NCI-H510A (cell line): ENCODE measurements at regions not wholly inside any gene's neighbourhood (a gene's known extent, or its start where the extent isn't known, plus 50 kb on each side); places are given as distances from the start of the nearest gene placed in this dataset.

Experiments
- DNase-seq: peaks from one replicate; lab custom pipeline; 2025; lab: John Stamatoyannopoulos, UW

DNA sequence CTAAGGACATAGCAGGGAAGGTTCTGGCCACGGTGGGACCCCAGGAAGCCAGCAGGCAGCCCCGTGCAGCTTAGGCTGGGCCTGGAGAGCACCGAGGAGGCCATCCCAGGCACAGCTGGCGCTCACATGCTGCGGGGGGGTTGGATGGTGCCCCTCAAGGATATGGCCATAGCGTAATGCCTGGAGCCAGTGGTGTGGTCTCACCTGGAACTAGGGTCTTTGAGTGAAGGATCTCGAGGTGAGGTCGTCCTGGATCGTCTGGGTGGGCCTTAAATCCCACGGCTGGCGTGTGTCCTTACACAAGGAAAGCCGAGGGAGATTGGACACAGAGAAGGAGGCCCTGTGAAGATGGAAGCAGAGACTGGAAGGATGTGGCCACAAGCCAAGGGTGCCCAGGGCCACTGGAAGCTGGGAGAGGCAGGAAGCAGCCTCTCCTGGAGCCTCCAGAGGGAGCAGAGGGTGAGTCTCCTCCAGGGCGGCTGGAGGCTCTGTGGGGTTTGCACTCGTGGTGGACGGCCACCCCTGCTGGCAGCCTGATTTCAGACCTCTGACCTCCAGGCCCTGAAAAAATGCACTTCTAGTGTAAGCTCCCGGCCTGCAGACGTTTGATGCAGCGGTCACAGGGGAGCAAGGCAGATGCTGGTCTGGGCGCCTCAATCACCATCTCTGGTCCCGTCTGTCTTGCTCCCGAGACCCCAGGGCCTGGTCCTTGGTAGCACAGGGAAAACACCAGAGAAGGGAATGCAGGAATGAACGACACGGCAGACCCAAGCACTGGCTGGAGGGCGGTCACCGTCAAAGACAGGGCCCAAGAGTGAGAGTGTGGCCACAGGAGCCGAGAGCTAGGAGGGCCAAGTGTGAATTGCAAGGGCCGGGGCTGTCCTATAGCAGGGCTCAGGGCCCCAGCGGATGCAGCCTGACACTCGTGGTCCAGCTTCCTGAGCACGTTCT is 218.6 kb downstream of the KIF26A start:
- DNase-seq, result no peak

DNA sequence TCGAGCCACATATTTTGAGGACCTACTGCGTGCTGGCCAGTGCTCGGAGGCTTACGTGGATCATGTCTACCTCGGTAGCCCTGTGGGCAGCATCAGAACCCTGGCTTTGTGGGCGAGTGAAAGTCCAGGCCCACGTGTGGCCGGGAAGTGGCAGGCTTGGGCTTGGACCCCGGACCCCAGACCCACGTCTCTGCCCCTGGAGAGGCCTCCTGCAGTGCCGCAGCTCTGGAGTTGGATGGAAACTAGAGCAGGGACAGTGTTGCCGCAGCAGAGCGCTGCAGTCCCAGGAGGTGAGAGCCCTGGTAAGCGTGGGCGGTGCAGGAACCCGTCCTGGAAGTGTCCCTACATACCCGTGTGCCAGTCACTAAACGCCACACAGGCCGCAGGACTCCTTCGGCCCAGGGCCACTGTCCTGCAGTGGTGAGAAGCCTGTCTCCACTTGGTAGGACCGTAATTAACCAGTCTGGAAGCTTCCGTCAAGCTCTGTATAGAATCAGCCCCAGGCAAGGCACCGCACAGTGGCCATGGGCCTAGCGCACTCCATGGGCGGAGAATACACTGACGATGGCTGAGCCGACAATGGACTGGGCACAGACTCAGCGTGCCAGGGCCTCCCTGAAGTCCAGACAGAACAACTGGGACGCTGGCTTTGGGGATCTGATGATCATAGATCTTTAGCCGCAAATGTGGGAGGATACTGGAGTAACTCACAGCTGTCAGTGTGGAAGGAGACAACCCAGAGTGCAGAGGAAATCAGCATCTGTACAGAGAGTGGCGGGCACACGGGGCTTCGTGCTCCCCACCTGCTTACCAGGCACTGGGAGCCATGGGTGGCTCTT is 219.5 kb downstream of the KIF26A start:
- no peak for DNase-seq

DNA sequence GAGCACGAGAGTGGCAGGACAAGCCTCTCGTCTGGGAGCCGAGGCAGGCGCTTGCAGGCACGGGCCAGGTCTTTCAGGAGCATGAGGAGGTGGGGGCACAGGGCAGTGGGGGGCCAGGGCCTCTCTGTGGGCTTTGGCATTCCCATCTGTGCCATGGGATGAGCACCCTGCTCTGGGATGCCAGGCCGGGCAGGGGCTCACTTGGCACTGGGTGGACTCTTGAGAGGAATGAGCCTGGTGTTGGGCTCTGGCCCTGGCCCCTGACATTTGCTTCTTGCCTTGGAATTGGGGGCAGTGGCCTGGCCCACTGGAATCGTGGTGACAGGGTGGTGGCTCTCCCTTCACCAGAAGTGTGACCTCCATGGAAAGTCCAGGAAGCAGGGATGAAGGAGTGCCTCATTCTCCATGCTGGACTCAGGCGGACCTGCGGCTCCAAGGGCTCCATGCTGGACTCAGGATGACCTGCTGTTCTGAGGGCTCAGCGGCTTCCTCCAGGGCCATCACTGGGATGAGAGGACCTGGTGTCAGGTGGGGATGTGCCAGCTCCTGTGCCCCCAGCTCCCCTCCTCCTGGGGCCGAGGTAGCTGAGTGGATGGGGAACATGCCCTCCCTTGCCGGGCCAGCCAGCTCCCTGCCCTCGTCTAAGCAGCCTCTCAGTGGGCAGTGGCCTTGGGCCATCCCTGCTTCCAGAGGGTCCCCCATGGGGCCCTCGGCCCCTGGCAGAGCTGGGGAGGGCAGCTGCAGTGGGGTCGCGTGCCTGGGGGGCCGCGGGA is 220.3 kb downstream of the KIF26A start:
- DNase-seq, result no peak

DNA sequence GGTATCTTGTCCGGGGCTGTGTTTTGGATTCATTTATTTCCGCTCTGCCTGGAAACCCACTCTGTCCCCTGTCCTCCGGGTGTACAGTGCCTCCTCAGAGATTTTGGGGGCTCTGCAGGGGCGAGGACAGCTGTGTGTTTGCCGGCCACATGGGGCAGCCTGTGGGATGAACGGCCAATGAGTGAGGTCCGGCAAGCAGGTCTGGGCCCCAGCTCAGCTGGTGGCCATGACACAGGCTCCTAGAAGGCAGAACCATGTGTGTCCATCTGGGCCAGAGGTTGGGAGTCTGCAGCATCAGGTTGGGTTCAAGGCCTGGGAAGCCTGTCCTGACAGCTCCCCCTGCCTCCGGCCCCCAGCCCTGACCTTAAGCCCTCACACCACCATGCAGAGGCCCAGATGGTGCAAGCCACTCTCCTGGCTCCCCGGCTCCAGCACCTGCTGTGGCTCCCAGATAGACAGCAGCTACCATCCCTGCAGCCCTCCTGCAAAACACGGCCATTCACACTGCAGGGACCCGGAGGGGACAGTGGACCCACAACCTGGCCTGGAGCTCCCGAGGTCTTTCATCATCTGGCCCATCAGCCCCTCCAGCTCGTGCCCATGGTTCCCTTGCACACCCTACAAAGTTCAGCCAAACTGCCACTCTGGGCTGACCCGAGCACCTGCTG is 220.1 kb upstream of the C14orf180 start:
- DNase-seq, result no peak

DNA sequence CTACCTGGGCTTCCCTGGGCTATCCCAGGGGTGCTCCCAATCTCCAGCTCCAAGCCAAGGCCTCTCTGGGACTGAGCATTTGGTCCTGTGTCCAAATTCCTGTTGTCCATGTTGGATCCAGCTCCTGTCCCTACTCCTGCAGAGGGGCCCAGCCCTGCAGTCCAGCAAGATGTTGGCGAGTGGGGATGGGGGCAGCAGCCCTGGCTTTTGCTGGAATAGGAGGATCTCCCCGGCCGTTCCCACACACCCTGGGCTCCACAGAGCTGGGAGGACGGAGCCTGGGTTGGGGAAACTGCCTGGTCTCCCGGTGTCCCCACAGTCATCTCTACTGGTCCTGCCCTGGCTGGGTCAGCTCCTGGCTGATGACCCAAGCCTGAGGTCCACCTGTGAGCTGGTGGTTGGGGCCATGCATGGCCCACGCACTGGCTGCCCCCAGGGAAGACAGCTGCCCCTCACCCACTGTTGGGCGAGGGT is 219.6 kb upstream of the C14orf180 start:
- DNase-seq, result no peak

DNA sequence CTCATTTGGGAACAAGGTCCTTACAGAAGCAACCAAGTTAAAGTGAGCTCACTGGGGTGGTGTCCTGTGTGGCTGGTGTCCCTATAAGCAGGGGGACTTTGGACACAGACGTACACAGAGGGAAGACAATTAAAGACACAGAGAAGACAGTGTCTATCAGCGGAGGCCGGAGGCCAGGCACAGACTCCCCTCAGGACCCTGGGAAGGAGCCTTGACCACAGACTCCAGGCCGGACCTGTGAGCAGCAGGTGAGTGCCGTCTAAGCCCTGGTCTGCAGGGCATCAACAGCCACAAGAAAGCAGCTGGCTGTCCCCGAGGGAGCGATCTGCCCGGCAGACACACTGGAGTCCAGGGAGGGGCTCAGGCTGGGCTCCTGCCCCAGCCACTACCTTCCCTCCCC is 219.1 kb upstream of the C14orf180 start:
- no peak for DNase-seq

DNA sequence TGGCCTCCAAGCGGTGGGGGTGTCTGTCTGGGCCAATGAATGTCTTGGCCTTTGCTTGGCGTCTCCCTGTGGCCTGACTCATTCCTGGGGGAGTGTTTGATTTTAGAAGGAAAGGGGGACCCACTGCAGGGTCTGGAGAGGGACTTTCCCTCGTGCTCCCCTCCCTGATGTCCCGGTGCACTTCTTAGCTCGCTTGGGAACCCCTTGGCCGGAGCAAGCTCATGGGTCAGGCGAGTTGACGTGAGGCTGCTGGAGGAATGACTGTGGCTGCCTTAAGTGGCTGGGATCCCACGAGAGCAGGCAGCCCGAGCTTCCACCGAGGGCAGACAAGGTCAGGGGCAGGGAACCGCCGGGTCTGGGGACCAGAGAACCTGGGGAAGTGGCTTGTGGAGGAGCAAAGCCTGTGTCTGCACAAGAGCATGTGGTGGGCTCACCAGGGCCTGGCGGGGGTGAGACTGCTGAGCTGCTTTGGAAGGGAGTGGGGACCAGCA is 218.4 kb upstream of the C14orf180 start:
- no peak for DNase-seq

DNA sequence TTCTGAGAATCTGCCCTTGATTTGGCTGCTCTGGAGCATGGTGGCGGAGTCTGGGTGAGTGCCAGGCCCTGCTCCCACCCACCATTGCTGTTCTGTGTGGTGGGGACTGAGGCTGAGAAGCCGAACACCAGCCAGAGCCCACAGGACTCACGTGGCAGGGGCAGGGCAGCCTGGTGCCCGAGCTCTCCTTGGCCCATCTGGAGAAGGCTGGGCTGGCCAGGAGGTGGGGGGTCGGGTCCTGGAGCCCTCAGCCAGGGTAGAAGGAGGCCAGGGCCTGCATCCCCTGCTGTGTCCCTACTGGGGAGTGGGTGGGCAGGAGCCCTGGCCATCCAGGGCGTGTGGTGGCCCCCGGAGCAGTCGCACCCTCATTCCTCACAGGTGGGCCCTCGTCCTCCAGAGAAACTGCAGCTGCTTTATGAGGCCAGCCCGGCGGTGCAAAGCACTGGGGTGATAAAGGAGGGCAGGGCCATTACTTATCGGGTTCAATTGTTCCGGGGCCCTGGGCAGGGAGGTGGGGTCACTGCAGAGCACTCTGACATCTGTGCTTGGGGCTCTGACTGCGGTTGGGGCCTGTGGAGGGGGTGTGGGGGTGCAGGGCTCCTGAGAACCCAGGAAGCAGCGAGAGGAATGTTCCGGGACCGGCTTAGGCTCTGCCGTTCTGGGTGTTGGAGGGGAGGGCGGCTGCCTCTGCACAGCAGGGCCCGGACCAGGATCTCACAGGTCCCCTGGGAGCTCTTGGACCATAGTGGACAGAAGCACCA is 217.5 kb upstream of the C14orf180 start:
- DNase-seq, result no peak

DNA sequence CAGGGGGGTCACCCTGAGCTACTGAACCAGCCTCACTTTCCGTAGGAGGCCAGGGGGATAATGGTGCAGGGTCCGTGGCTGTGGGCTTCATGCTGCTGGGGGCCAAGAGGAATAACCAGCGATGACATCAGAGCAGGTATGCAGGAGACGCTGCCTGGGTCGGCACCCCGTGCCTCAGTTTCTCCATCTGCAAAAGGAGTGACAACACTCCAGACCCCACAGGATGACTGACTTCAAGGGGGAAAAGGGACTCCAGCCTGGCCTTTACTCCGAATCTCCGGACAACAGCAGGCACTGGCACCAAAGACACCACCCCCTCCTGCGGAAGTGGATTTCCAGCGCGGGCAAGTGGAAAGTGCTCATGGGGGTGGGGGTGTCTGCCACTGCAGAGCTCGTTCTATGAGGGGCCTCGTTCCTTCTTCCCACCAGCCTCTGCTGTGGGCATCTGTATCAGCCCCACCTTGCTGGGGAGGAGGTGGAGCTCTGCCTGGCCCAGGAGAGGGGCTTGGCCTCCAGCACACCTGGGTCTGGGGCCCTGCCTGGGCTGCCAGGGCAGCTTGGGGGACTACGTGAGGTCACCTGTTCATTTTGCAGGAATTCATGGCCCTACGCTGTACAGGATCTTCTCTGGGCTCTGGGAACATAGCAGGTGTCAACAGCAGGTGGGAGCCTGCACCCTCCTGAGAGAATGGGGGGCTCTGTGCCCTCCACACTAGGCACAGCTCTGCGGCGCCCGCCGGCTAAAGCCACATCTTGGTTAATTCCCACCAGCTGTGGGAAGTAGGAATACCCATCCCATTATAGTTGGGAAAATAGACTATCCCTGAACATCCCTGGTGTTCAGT is 216.6 kb upstream of the C14orf180 start:
- DNase-seq, result no peak

DNA sequence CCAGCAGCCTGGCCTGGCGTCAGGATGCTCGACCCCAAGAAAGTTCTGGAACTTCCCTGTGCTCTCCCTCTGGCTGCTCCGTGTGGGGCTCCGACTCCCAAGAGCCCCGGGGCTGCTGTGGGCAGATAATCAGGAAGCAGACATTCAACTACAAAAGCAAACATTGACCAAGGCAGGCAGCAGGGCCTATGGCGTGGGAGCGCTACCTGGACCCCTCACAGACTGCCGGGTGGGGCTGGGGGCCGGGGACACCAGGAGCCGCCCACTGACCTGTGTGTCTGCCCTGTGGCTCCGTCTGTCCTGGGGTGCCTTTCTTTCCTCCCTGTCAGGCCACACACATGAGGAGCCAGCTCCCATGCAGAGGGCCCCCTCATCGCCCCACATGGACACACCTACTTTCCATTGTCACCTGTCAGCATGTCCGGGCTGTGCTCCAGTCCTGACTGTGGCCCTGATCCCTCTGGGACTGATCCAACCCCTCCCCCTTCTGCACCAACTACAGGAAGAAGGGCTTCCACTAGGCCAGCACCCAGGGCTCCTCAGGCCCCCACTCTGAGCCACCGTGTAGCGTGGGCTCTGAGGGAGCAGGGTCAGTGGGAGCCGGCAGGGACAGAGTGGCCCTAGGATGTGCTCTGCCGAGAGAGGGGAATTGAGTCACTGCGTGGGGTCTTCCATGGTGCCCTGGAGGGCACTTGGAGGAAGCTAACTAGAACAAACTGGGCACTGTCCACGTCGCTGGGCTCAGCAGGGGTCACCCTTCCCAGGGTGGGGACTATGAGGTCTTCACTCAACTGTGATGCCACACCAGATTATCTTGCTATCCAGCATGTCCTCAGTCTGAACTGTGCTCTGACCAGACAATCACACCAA is 215.4 kb upstream of the C14orf180 start:
- no peak for DNase-seq

DNA sequence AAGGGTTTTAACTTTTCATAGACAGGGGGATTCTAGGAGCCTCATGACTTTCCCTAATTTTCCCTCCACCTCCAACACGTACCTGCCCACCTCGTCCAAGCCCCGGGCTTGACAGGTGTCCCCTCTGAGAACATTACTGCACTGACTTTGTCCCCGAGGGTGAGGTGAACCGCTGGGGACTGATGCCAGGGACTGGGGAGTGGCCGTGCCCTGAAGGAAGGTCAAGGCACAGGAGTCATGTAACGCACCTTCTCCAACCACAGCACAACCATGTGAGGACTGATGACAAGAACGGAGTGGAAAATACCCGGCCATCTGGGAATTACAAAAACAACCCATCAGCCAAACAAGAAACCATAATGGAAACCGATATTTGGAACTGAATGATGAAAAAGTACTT is 214.7 kb upstream of the C14orf180 start:
- DNase-seq, result no peak

DNA sequence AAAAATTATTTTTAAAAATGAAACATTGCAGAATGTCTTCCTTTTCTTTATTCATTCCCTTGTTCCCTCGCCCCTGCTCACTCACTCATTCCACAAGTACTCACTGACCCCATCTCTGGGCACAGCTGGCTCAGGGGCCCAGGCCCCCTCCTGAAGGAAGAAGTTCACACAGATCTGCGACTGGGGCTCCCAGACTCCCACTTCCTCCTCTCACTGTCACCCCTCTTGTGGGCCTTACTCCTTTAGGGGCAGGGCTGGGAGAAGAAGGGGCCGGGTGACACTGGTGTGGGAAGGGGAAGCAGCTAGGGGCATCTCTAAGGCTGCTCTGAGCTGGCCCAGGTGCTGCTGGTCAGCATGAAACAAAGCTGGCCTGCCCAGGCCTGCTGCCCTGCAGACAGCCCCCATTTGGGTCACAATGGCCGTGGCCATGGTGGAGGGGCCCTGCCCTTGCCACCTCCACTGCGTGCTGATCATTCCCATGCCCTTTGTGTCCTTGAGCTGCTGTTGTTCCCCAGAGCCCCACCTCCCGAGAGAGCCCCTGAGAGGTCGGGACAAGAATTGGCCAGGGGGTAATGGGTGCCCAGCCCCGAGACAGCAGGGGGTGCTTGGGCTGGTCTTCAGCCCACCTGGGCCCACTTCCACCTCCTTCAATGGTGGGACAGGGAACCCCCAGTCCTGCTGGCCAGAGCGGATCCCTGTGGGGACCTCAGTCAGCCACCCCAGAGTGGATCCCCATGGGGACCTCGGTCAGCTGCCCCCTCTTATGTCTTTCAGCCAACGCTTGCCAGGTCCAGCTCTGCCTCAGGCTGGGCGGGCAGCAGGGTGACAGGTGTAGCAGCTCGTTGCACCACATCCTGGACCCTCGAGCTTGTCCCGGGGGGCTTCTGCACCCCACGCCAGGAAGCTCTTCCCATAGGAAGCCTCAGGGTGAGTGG is 212.4 kb upstream of the C14orf180 start:
- DNase-seq, result no peak

DNA sequence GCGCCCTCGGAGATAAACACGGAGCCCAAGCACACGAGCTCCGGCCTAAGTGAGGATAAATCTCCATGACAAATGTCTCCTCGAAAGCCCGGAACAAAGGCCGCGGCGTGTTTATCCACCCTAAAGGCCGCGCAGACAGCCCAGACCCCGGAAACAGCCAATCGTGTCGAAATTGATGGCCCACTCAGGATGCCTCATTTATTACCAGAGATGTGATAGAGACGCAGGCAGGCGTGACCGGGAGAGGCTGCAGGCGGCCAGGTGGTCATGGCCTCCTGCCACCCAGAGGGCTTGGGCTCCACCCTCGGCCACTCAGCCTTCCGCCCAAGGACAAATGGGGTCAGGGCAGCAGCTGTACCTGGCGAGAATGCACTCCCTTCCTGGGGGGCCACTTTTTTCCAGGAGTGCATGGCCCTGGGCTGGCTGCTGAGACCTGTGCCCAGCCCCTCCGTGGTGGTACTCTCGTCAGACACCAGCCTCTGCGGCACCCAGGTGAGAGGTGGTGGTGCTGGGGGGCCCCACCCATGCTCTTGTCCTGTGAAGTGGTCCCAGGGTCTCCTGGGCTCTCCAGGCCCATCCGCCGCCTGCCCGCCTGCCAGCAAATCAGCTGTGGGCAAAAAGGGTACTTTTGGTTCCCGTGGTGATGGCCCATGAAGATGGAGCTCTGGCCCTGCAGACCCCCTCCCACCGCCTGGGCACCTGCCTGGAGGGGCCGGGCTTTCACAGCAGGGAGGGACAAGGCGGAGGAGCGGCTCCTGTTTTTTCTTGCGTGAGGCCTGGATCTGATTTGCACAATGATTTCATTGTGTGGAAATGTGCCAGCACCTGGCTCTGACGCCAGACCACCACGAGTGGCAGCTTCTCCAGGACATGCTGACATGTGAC is 211.5 kb upstream of the C14orf180 start:
- DNase-seq, result no peak

DNA sequence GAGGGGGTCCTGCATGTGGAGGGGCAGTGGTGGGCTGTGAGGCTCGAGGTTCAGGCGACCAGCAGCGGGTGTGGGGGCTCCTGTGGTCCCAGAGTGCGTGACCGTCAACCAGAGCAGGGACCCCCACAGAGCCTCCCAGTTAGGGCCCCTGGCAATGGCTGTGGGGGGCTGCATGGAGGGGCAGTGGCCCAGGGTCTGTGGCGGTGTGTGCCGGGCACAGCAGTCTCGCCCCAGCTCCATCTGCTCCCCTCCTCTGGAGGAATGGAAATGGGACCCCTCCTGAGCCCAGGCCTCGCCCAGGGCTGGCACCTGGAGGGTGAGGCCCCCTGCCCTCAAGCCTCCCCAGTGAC is 210.8 kb upstream of the C14orf180 start:
- DNase-seq, result no peak

DNA sequence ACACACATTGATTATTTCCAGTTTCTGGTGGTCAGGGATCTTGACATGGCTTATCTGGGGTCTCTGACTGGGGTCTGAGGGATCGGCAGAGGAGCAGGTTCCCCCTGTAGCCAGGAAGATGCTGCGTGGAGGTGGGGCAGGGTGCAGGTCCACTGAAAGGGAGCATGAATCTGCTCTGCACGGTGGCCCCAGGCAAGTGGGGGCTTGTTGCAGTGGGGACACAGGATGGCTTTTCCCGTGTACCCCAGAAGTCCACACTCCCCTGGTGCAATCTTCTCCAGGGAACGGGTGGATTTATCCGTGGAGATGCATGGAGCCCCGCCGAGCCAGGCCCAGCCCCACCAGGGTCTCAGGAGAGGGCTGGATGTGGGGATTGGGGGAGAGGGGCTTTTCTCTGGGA is 210.4 kb upstream of the C14orf180 start:
- no peak for DNase-seq

DNA sequence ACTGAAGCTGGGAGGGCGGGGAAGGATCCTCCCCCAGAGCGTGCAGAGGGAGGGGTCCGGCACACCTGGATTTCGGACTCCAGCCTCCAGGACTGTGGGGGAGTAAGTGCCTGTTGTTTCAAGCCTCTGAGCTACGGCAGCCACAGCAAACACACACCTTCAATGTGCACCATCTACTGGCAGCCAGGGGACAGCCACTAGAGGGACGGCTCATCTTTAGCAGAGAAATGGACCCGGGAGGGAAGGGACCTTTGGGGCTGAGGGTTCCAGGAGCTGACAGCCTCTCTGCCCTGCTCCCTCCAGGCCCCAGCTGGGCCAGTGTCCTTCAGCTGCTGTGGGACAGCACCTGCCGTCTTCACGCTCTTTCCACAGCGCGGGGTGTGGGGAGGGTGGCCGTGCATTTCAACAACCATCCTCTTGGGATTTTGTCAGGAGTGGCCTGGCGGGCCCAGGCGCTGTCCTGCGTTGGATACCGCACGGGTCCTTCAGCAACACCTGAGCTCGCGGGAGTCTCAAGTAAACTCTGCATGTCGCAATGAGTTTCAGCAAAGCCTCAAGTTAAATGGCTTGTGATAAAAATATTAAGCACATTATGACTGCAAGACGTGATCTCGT is 209.2 kb upstream of the C14orf180 start:
- DNase-seq, result no peak
